AG09309 (cell line): ENCODE measurements at regions not wholly inside any gene's neighbourhood (a gene's known extent, or its start where the extent isn't known, plus 50 kb on each side); places are given as distances from the start of the nearest gene placed in this dataset.
A peak's percentile ranks its signal among the peaks of the same experiment; 100 is the strongest.

ENCODE experiments used
- DNase-seq: peaks from one replicate; pipeline ENCODE4 v3.0.0-alpha.2; 2010; ENCODE audit warnings: low read depth
- H3K4me3 ChIP-seq: 2 replicates; pipeline ENCODE4 v1.5.1; 2011; ENCODE audit warnings: mild to moderate bottlenecking, low read depth, low read length, moderate library complexity; ENCODE audit not compliant: control insufficient read depth
- TF ChIP-seq, protein P1 (sequence below): IDR thresholded peaks from 2 replicates; pipeline ENCODE4 v1.5.1; 2011; ENCODE audit warnings: mild to moderate bottlenecking, low read depth, low read length, inconsistent platforms; ENCODE audit not compliant: insufficient read depth, control insufficient read depth; ENCODE audit errors: missing control alignments

DNA sequence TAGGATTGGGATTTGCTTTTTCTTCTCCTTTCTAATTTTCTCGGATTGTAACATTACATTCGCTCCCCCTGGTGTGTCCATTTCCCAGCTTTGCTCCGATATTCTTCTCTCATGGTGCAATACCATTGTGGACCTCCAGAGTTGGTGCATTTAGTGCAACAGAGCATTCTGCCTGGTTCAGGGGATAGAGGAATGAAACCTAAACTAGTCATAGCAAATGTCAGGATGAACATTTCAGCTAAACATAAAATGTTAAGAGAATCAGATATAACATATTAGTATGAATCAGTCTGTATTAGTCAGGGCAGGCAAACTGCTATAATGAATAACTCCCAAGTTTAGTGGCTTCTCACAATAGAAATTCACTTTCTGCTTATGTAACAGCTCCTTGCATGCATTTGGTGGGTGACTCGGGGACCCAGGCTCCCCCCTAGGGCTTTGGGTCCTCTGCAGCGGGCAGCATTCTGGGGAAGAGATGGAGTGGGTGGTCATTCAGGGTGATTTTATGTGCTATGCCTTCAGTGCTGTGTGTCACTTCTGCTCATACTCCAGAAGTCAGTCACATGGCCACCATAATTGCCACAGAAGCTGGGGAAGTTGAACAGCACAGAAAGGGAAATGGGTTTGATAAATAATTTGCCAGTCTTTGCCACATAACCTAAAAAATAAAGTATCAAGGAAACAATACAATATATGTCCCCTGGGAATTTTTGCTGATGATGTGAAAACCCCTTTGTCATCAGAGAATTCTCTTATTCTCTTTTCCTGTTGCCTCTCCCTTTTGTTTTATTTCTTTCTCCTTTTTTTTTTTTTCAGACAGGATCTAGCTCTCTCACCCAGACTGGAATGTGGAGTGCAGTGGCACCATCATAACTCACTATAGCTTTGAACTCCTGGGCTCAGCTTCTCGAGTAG lies 111.0 kb downstream of the HSPH1 start:
- DNase-seq: no peak
- H3K4me3 ChIP-seq: no peak overlapping the region
- TF ChIP-seq, protein P1, sequence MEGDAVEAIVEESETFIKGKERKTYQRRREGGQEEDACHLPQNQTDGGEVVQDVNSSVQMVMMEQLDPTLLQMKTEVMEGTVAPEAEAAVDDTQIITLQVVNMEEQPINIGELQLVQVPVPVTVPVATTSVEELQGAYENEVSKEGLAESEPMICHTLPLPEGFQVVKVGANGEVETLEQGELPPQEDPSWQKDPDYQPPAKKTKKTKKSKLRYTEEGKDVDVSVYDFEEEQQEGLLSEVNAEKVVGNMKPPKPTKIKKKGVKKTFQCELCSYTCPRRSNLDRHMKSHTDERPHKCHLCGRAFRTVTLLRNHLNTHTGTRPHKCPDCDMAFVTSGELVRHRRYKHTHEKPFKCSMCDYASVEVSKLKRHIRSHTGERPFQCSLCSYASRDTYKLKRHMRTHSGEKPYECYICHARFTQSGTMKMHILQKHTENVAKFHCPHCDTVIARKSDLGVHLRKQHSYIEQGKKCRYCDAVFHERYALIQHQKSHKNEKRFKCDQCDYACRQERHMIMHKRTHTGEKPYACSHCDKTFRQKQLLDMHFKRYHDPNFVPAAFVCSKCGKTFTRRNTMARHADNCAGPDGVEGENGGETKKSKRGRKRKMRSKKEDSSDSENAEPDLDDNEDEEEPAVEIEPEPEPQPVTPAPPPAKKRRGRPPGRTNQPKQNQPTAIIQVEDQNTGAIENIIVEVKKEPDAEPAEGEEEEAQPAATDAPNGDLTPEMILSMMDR: peak; percentile 53

DNA sequence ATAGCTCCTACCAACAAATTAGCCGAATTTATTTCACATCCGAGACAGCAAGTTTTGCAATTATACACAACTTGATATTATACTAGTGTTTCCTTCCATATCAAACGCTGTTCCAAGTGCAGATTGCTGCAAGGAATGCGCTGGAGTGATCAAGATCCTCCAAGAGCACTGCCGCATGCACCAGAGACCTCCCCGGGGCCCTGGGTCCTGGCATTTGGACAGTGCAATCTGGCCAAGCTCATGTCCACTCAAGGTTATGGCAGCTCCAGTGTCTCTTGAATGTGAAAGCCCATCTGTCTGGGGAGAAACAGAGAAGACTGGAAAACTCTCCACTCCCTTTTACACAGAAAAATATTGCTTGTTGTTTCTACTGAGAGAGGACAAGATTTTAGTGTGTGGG lies 111.9 kb downstream of the HSPH1 start:
- DNase-seq: no peak

DNA sequence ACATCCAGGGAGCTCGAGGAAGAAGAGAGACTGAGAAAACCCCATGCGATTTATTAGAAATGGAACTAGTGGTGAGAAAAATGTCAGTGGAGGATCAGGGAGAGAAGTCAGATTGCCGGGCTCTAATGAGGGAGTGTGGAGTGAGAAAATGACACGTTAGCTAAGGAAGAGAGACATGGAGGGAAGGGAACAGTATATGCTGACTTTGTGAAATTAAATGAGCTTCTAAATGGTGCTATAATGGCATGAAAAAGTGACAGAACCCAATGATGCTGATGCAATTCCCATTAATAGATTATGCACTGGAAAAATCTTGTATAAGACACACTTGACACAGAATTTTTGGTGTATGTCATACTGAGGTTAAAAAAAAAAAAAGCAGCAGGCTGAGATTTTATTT lies 112.6 kb downstream of the HSPH1 start:
- DNase-seq: no peak
- TF ChIP-seq, protein P1: no peak
- H3K4me3 ChIP-seq: no peak overlapping the region

More for the DNA sequence above, 111.9 kb downstream of the HSPH1 start:
- TF ChIP-seq, protein P1: no peak
- H3K4me3 ChIP-seq: no peak overlapping the region

DNA sequence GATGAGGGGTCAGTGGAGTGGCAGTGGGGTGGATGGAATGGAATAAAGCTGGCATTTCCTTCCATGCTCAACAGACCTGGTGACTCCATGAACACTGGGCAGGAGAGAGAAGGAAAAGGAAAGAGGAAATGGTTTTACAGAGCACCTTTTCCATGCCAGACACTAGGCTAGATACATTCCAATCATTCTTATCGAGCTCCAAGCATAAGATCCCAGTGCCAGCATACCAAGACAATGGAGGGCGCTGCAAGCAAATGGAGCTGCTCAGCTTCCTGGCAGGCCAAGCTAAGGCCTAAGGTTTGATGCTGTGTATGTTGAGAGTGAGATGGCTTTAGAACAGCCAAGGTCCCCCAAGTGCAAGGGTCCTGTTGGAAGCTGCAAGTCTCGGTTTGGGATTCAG lies 113.2 kb downstream of the HSPH1 start:
- DNase-seq: no peak
- TF ChIP-seq, protein P1: no peak
- H3K4me3 ChIP-seq: no peak overlapping the region

DNA sequence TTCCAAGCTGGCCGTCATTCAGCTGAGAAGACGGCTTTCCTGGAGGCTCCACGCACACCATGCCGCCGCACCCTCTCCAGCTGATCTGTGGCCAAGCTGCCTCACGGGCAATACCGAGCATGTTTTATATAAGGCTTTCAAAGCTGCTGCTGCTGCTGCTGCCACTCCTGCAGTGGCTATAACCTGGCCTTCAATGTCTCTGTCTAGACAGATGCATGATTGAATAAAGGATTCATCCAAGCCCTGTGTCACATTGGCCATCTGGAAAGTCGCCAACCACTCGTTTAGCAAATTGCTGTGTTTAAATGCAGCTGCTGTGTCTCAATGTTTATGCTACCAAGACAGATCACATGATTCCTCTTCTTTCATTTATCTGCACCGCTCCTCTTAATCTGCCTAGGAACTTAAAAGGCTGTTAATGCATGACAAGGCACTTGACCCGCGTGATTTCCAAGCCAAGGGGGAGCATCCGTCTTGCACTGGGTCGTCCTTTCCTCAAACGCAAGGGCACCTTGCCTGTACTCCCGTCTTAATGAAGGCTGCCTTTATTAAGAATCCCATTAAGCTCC lies 114.3 kb downstream of the TEX26 start:
- TF ChIP-seq, protein P1: no peak
- H3K4me3 ChIP-seq: no peak overlapping the region
- DNase-seq: no peak

DNA sequence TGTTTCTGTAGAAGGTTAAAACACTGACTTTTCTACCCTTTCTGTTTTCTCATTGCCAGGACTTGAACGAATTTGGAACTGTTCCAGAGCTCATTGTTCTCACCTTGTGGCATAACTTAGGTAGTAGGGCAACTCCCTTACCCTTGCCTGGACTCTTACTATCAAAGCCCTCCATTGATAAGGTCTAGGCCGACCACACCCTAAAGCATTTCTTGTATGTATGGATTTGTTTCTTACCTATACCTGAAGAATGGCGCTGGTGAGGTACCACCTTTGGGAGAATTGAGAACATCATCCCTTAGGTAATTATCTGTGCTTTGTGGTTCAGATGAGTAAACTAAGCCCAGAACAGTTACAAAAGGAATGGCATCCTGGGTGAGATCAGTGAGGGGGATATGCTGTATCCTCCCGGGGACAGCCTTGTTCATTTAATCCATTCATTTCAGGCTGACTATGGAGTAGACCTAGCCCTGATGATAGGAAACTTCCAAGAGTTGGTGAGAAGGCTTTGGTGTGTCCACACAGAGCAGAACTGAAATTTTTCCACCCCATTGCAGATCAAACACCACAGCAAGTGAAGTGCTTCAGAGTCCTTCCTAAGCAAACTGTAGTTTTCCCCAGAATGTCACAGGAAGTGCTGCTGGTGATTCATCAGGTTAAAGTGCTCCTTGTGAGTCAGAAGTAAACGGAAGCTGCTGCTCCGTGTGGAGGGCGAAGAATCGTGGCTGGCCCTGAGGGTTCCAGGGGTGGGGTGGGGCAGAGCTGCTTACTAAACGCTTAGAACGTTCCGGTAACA lies 113.0 kb downstream of the TEX26 start:
- peak; percentile 76 for DNase-seq
- H3K4me3 ChIP-seq: no peak overlapping the region
- TF ChIP-seq, protein P1: no peak
